ENCODE measurements at regions not wholly inside any gene's neighbourhood (a gene's known extent, or its start where the extent isn't known, plus 50 kb on each side); places are given as distances from the start of the nearest gene placed in this dataset.
A peak's percentile ranks its signal among the peaks of the same experiment; 100 is the strongest.

- Histone ChIP-seq H3K36me3 (replicated peaks in 1 of 2) (no peaks in the 10 kb centered on the region), H3K4me3 (no peak overlapping the region), H3K27ac (no peak overlapping the region), H3K27me3 (no peaks in the 10 kb centered on the region), H3K4me1 (replicated peaks in 1 of 2) (no peaks in the 10 kb centered on the region), H3K9me3 (replicated peaks in 1 of 3) (no peaks in the 10 kb centered on the region)
- peak in 6 of 7 donors; percentile 22 to 60 (median 38) for DNase-seq
- intact Hi-C loops (cut with DNase I) = no loop called here
- WGBS, 4 donors = 50 to 63% (median 55%) methylated on average over 2 of the region's 2 CpGs
- TF ChIP-seq POLR2A (IDR thresholded peaks at IDR 0.05) (no peak), CTCF (IDR thresholded peaks at IDR 0.05) (no peak)
Observed at GRCh38 chr5:145495741-145496140, 339.4 kb downstream of the PRELID2 start.

GRCh38 chr5:145495196-145495595 lies 339.9 kb downstream of the PRELID2 start:
- Histone ChIP-seq H3K27ac (no peak overlapping the region), H3K36me3 (replicated peaks in 1 of 2) (no peaks in the 10 kb centered on the region), H3K4me3 (no peak overlapping the region), H3K9me3 (replicated peaks in 1 of 3) (no peaks in the 10 kb centered on the region), H3K27me3 (no peaks in the 10 kb centered on the region), H3K4me1 (replicated peaks in 1 of 2) (no peaks in the 10 kb centered on the region)
- WGBS, 4 donors = 55 to 88% (median 82%) methylated on average over 1 of the region's 1 CpG
- DNase-seq = no peak
- TF ChIP-seq CTCF (IDR thresholded peaks at IDR 0.05) = no peak
- no peak for TF ChIP-seq POLR2A (IDR thresholded peaks at IDR 0.05)
- intact Hi-C loops (cut with DNase I) = no loop called here

GRCh38 chr5:145493435-145493834 lies 341.7 kb downstream of the PRELID2 start:
- H3K9me3 ChIP-seq (replicated peaks in 1 of 3) = no peaks in the 10 kb centered on the region
- 80 to 86% (median 83%) methylated on average over 3 of the region's 3 CpGs for WGBS, 4 donors
- intact Hi-C loops (cut with DNase I) = no loop called here
- no peak overlapping the region for H3K4me3 ChIP-seq
- TF ChIP-seq POLR2A (IDR thresholded peaks at IDR 0.05) = no peak
- no peak for TF ChIP-seq CTCF (IDR thresholded peaks at IDR 0.05)
- H3K27ac ChIP-seq = no peak overlapping the region
- no peaks in the 10 kb centered on the region for H3K4me1 ChIP-seq (replicated peaks in 1 of 2)
- no peaks in the 10 kb centered on the region for H3K27me3 ChIP-seq
- H3K36me3 ChIP-seq (replicated peaks in 1 of 2) = no peaks in the 10 kb centered on the region
- no peak for DNase-seq

- no peak for DNase-seq
- intact Hi-C loops (cut with DNase I) = no loop called here
- Histone ChIP-seq H3K9me3 (replicated peaks in 1 of 3) (no peaks in the 10 kb centered on the region), H3K27ac (no peak overlapping the region), H3K36me3 (replicated peaks in 1 of 2) (no peaks in the 10 kb centered on the region), H3K27me3 (no peaks in the 10 kb centered on the region), H3K4me3 (no peak overlapping the region), H3K4me1 (replicated peaks in 1 of 2) (no peaks in the 10 kb centered on the region)
- 71 to 76% (median 74%) methylated on average over 3 of the region's 3 CpGs for WGBS, 4 donors
- TF ChIP-seq CTCF (IDR thresholded peaks at IDR 0.05) = no peak
- no peak for TF ChIP-seq POLR2A (IDR thresholded peaks at IDR 0.05)
Observed at GRCh38 chr5:145489516-145489915, 345.6 kb downstream of the PRELID2 start.
